IMR-90 (cell line): ENCODE measurements at regions not wholly inside any gene's neighbourhood (a gene's known extent, or its start where the extent isn't known, plus 50 kb on each side); places are given as distances from the start of the nearest gene placed in this dataset.

Experiments used
- ATAC-seq: fragments of 200-7000 bp; cut with Tn5 transposase; 2 replicates; pipeline ENCODE4 v1.9.1; 2020; ENCODE audit warnings: low read depth, mild to moderate bottlenecking, moderate library complexity
- BruUV-seq: library from RNA; stranded (reverse); fragments of 400-500 nt; replicated peaks from 2 replicates; lab custom pipeline; 2021; lab: Mats Ljungman, UMichigan
- CTCF ChIA-PET: fragments of 300-600 bp; formaldehyde crosslinking; extraction: SDS; loops from one replicate; lab custom pipeline; 2021; ENCODE audit warnings: antibody characterized with exemption; lab: Yijun Ruan, JAX
- POLR2A ChIA-PET: fragments of 300-600 bp; sonication (Branson Sonifier 250); formaldehyde crosslinking; loops from one replicate; lab custom pipeline; 2022; ENCODE audit warnings: antibody characterized with exemption; ENCODE audit not compliant: unreplicated experiment; lab: Charles Lee
- DNase-seq: peaks from one replicate; pipeline ENCODE4 v3.0.0; 2013
- H2AFZ ChIP-seq: replicated peaks from 2 replicates; pipeline ENCODE3; 2013; ENCODE audit warnings: low read length, mild to moderate bottlenecking; ENCODE audit not compliant: poor library complexity
- H2AK5ac ChIP-seq: 2 replicates; pipeline ENCODE4 v1.6.1; 2013; ENCODE audit warnings: low read depth, low read length, inconsistent platforms
- H2AK9ac ChIP-seq: replicated peaks from 2 replicates; pipeline ENCODE3; 2013; ENCODE audit warnings: mild to moderate bottlenecking, low read depth, low read length, moderate library complexity; ENCODE audit not compliant: poor library complexity
- H2BK120ac ChIP-seq: 2 replicates; pipeline ENCODE4 v1.6.1; 2013; ENCODE audit warnings: low read depth, low read length, inconsistent platforms
- H2BK15ac ChIP-seq: 3 replicates; pipeline ENCODE4 v1.6.1; 2013; ENCODE audit warnings: low read depth, low read length, inconsistent platforms
- H2BK20ac ChIP-seq: 2 replicates; pipeline ENCODE4 v1.6.1; 2013; ENCODE audit warnings: low read depth, mild to moderate bottlenecking, inconsistent platforms, low read length, moderate library complexity
- H2BK5ac ChIP-seq: 2 replicates; pipeline ENCODE4 v1.6.1; 2013; ENCODE audit warnings: mild to moderate bottlenecking, low read depth, low read length, inconsistent platforms; ENCODE audit not compliant: poor library complexity, severe bottlenecking
- H3K14ac ChIP-seq: replicated peaks from 2 replicates; pipeline ENCODE4 v1.6.1; 2013; ENCODE audit warnings: low read depth, low read length, inconsistent platforms
- H3K18ac ChIP-seq: 2 replicates; pipeline ENCODE4 v1.6.1; 2013; ENCODE audit warnings: low read depth, low read length, control low read depth
- H3K23ac ChIP-seq: 2 replicates; pipeline ENCODE4 v1.6.1; 2013; ENCODE audit warnings: low read depth, low read length, inconsistent platforms
- H3K27ac ChIP-seq: 2 replicates; pipeline ENCODE4 v1.5.1; 2013; ENCODE audit warnings: mild to moderate bottlenecking, control low read depth, low read length; ENCODE audit not compliant: insufficient read depth
- H3K27me3 ChIP-seq: 2 replicates; pipeline ENCODE4 v1.6.1; 2013; ENCODE audit warnings: low read length; ENCODE audit not compliant: control insufficient read depth, insufficient read depth
- H3K36me3 ChIP-seq: 2 replicates; pipeline ENCODE4 v1.6.1; 2013; ENCODE audit warnings: low read length, mixed read lengths; ENCODE audit not compliant: control insufficient read depth, insufficient read depth
- H3K4ac ChIP-seq: 2 replicates; pipeline ENCODE4 v1.6.1; 2013; ENCODE audit warnings: low read depth, low read length, inconsistent platforms
- H3K4me1 ChIP-seq: 2 replicates; pipeline ENCODE4 v1.6.1; 2013; ENCODE audit warnings: low read length, mixed read lengths; ENCODE audit not compliant: control insufficient read depth, insufficient read depth
- H3K4me2 ChIP-seq: 2 replicates; pipeline ENCODE4 v1.6.1; 2013; ENCODE audit warnings: low read depth, mild to moderate bottlenecking, control low read depth, low read length, moderate library complexity
- H3K4me3 ChIP-seq: 2 replicates; pipeline ENCODE4 v1.5.1; 2013; ENCODE audit warnings: low read depth, mild to moderate bottlenecking, control low read depth, low read length, moderate library complexity; ENCODE audit not compliant: insufficient read depth
- H3K56ac ChIP-seq: 2 replicates; pipeline ENCODE4 v1.6.1; 2013; ENCODE audit warnings: low read length, inconsistent platforms; ENCODE audit not compliant: insufficient read depth; ENCODE audit errors: extremely low read depth
- H3K79me1 ChIP-seq, 2 experiments: 2 replicates each; pipeline ENCODE4 v1.6.1; 2013; ENCODE audit warnings: low read length in 2 of 2, inconsistent platforms in 1 of 2, low read depth in 1 of 2
- H3K9ac ChIP-seq: 2 replicates; pipeline ENCODE4 v1.6.1; 2013; ENCODE audit warnings: low read depth, low read length, control low read depth
- H3K9me1 ChIP-seq: 2 replicates; pipeline ENCODE4 v1.6.1; 2013; ENCODE audit warnings: low read length, inconsistent platforms; ENCODE audit not compliant: insufficient read depth
- H3K9me3 ChIP-seq: 2 replicates; pipeline ENCODE4 v1.6.1; 2013; ENCODE audit warnings: low read length; ENCODE audit not compliant: control insufficient read depth, insufficient read depth
- H4K20me1 ChIP-seq: 2 replicates; pipeline ENCODE4 v1.6.1; 2013; ENCODE audit warnings: low read length, inconsistent platforms; ENCODE audit not compliant: insufficient read depth
- H4K5ac ChIP-seq: 2 replicates; pipeline ENCODE4 v1.6.1; 2013; ENCODE audit warnings: mild to moderate bottlenecking, low read depth, low read length, control low read depth
- H4K8ac ChIP-seq, 2 experiments: 2 replicates each; pipeline ENCODE4 v1.6.1; 2013; ENCODE audit warnings: low read depth in 2 of 2, low read length in 2 of 2, control low read depth in 1 of 2, inconsistent platforms in 1 of 2
- H4K91ac ChIP-seq: 2 replicates; pipeline ENCODE4 v1.6.1; 2013; ENCODE audit warnings: low read depth, low read length, inconsistent platforms; ENCODE audit not compliant: insufficient read depth
- MXI1 ChIP-seq: IDR thresholded peaks from 2 replicates; pipeline ENCODE4 v1.6.1; 2012; ENCODE audit warnings: low read depth, mild to moderate bottlenecking, low read length, moderate library complexity, borderline replicate concordance
- WGBS, 2 experiments: methylation state at CpG; one replicate each; pipeline versions ENCODE4 v1.1.5 to v1.1.7; 2013; ENCODE audit warnings: missing lambda C conversion rate in 2 of 2; ENCODE audit not compliant: insufficient read length in 1 of 2; ENCODE audit errors: extremely low coverage in 2 of 2; 5-methylcytosine and 5-hydroxymethylcytosine counted together
- dilution Hi-C: fragments of 300-500 bp; cut with HindIII; formaldehyde crosslinking; loops from one replicate; pipeline ENCODE4 v1.14.3; 2018; ENCODE audit warnings: low sequenced_read_pairs; ENCODE audit not compliant: unreplicated experiment
- in situ Hi-C: fragments of 300-500 bp; cut with MboI; formaldehyde crosslinking; loops from 3 replicates; pipeline ENCODE4 v1.14.3; 2019; ENCODE audit warnings: low sequenced_read_pairs, inconsistent platforms, mixed read lengths
- intact Hi-C: fragments of 100-400 bp; cut with micrococcal nuclease; formaldehyde crosslinking; loops from 2 replicates; pipeline ENCODE4 v1.10.0; 2022

DNA sequence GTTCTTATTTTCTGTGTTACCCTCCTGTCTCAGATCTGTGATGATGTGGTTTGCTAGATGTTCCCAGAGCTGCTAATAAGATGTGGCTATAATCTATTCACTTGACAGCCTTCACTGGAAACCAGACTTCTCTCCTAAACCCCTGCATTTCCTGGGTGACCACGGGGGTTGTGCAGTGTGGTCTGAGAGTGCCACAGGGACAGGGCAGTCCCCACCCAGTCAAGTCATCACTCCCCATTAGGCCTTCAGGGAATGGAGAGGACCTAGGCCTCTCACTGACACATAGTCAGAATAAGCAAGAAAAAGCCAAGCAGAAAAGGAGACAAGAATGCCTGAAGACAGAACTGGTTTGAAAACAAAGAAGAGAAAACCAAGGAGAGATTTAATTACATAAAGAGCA, 58.3 kb downstream of the GJD2 start:
- no peak overlapping the region for H2BK120ac ChIP-seq
- intact Hi-C loops = no loop called here
- DNase-seq = no peak
- no peak overlapping the region for H2BK15ac ChIP-seq
- H3K4me3 ChIP-seq = no peak overlapping the region
- H3K4ac ChIP-seq = no peak overlapping the region
- H2BK5ac ChIP-seq = no peak overlapping the region
- no peaks in the 10 kb centered on the region for H3K36me3 ChIP-seq
- H3K9ac ChIP-seq = no peak overlapping the region
- no peaks in the 10 kb centered on the region for H3K9me3 ChIP-seq
- WGBS, 2 experiments = no CpG with 5 or more reads among the region's 1 CpG
- H3K4me2 ChIP-seq = no peak overlapping the region
- no peaks in the 10 kb centered on the region for H3K79me1 ChIP-seq
- H4K20me1 ChIP-seq = no peaks in the 10 kb centered on the region
- no peak overlapping the region for H4K91ac ChIP-seq
- peaks cover 2% of the 10 kb centered on the region; the same call in 1 of the 2 replicates for H3K27me3 ChIP-seq
- H3K4me1 ChIP-seq = no peaks in the 10 kb centered on the region
- H3K14ac ChIP-seq = no peak overlapping the region
- H2BK20ac ChIP-seq = no peak overlapping the region
- no peak overlapping the region for H3K23ac ChIP-seq
- TF ChIP-seq MXI1 = no peak
- H2AK9ac ChIP-seq = no peak overlapping the region
- BruUV-seq = no TSS peak
- no peak overlapping the region for H2AFZ ChIP-seq
- dilution Hi-C loops = no loop called here
- H3K27ac ChIP-seq = no peak overlapping the region
- no peaks in the 10 kb centered on the region for H3K9me1 ChIP-seq
- no peak overlapping the region for H4K5ac ChIP-seq
- no peak overlapping the region for H3K18ac ChIP-seq
- ATAC-seq = no peak
- H4K8ac ChIP-seq = no peak overlapping the region
- no peak overlapping the region for H2AK5ac ChIP-seq
- in situ Hi-C loops = no loop called here
- ChIA-PET CTCF (no interaction called here), POLR2A (no interaction called here)
- no peak overlapping the region for H3K56ac ChIP-seq
